H1 (cell line): ENCODE measurements at regions not wholly inside any gene's neighbourhood (a gene's known extent, or its start where the extent isn't known, plus 50 kb on each side); places are given as distances from the start of the nearest gene placed in this dataset.

ENCODE experiments used
- ATF2 ChIP-seq: IDR thresholded peaks from 2 replicates; pipeline ENCODE4 v1.6.1; 2012; ENCODE audit warnings: low read length, inconsistent platforms
- CBX5 ChIP-seq: fragments of 300-800, 300-1000 bp; sonication (generic); IDR thresholded peaks from 2 replicates; pipeline ENCODE4 v1.7.1; 2016; ENCODE audit warnings: antibody characterized with exemption, low read length, low read depth
- CBX8 ChIP-seq: fragments of 300-800, 300-1000 bp; sonication (generic); IDR thresholded peaks from 2 replicates; pipeline ENCODE4 v1.7.1; 2016; ENCODE audit warnings: low read depth, low read length, borderline replicate concordance
- E2F6 ChIP-seq: IDR thresholded peaks from 2 replicates; pipeline ENCODE4 v1.6.1; 2012; ENCODE audit warnings: inconsistent platforms
- POLR2A ChIP-seq, 2 experiments: IDR thresholded peaks; 1 replicate in 1 of 2; 2 replicates in 1 of 2; pipeline ENCODE4 v1.6.1; 2011; ENCODE audit warnings: low read depth in 2 of 2, low read length in 2 of 2, mild to moderate bottlenecking in 2 of 2; ENCODE audit errors: control extremely low read depth in 1 of 2
- RBBP5 ChIP-seq: IDR thresholded peaks from 2 replicates; pipeline ENCODE4 v1.7.1; 2012; ENCODE audit warnings: low read depth, mild to moderate bottlenecking, inconsistent platforms, low read length, moderate library complexity, borderline replicate concordance
- SP1 ChIP-seq: IDR thresholded peaks from 2 replicates; pipeline ENCODE4 v1.6.1; 2011; ENCODE audit warnings: low read depth, low read length
- TBP ChIP-seq: IDR thresholded peaks from 2 replicates; pipeline ENCODE4 v1.6.1; 2011; ENCODE audit warnings: low read depth, low read length, improper control_type of control experiment
- ZNF274 ChIP-seq: IDR thresholded peaks from 2 replicates; pipeline ENCODE4 v1.7.0; 2012; ENCODE audit warnings: low read length, borderline replicate concordance; ENCODE audit errors: extremely low read depth
- TF ChIP-seq, protein P1 (sequence below): fragments of 300-600 bp; sonication (generic); IDR thresholded peaks from 2 replicates; pipeline ENCODE4 v1.7.1; 2012; ENCODE audit warnings: low read length, moderate library complexity, mild to moderate bottlenecking, inconsistent platforms; ENCODE audit not compliant: insufficient replicate concordance

GRCh38 chr2:190127651-190128050 lies 65.1 kb upstream of the MSTN start (continued):
- TF ChIP-seq, protein P1, sequence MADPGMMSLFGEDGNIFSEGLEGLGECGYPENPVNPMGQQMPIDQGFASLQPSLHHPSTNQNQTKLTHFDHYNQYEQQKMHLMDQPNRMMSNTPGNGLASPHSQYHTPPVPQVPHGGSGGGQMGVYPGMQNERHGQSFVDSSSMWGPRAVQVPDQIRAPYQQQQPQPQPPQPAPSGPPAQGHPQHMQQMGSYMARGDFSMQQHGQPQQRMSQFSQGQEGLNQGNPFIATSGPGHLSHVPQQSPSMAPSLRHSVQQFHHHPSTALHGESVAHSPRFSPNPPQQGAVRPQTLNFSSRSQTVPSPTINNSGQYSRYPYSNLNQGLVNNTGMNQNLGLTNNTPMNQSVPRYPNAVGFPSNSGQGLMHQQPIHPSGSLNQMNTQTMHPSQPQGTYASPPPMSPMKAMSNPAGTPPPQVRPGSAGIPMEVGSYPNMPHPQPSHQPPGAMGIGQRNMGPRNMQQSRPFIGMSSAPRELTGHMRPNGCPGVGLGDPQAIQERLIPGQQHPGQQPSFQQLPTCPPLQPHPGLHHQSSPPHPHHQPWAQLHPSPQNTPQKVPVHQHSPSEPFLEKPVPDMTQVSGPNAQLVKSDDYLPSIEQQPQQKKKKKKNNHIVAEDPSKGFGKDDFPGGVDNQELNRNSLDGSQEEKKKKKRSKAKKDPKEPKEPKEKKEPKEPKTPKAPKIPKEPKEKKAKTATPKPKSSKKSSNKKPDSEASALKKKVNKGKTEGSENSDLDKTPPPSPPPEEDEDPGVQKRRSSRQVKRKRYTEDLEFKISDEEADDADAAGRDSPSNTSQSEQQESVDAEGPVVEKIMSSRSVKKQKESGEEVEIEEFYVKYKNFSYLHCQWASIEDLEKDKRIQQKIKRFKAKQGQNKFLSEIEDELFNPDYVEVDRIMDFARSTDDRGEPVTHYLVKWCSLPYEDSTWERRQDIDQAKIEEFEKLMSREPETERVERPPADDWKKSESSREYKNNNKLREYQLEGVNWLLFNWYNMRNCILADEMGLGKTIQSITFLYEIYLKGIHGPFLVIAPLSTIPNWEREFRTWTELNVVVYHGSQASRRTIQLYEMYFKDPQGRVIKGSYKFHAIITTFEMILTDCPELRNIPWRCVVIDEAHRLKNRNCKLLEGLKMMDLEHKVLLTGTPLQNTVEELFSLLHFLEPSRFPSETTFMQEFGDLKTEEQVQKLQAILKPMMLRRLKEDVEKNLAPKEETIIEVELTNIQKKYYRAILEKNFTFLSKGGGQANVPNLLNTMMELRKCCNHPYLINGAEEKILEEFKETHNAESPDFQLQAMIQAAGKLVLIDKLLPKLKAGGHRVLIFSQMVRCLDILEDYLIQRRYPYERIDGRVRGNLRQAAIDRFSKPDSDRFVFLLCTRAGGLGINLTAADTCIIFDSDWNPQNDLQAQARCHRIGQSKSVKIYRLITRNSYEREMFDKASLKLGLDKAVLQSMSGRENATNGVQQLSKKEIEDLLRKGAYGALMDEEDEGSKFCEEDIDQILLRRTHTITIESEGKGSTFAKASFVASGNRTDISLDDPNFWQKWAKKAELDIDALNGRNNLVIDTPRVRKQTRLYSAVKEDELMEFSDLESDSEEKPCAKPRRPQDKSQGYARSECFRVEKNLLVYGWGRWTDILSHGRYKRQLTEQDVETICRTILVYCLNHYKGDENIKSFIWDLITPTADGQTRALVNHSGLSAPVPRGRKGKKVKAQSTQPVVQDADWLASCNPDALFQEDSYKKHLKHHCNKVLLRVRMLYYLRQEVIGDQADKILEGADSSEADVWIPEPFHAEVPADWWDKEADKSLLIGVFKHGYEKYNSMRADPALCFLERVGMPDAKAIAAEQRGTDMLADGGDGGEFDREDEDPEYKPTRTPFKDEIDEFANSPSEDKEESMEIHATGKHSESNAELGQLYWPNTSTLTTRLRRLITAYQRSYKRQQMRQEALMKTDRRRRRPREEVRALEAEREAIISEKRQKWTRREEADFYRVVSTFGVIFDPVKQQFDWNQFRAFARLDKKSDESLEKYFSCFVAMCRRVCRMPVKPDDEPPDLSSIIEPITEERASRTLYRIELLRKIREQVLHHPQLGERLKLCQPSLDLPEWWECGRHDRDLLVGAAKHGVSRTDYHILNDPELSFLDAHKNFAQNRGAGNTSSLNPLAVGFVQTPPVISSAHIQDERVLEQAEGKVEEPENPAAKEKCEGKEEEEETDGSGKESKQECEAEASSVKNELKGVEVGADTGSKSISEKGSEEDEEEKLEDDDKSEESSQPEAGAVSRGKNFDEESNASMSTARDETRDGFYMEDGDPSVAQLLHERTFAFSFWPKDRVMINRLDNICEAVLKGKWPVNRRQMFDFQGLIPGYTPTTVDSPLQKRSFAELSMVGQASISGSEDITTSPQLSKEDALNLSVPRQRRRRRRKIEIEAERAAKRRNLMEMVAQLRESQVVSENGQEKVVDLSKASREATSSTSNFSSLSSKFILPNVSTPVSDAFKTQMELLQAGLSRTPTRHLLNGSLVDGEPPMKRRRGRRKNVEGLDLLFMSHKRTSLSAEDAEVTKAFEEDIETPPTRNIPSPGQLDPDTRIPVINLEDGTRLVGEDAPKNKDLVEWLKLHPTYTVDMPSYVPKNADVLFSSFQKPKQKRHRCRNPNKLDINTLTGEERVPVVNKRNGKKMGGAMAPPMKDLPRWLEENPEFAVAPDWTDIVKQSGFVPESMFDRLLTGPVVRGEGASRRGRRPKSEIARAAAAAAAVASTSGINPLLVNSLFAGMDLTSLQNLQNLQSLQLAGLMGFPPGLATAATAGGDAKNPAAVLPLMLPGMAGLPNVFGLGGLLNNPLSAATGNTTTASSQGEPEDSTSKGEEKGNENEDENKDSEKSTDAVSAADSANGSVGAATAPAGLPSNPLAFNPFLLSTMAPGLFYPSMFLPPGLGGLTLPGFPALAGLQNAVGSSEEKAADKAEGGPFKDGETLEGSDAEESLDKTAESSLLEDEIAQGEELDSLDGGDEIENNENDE: no peak
- TF ChIP-seq CBX5 (no peak), TBP (no peak), ATF2 (no peak), CBX8 (no peak), E2F6 (no peak), SP1 (no peak), RBBP5 (no peak), POLR2A (IDR thresholded peaks at IDR 0.05; ENCODE audit: control extremely low read depth in 1 of 2, low read depth in 2 of 2, low read length in 2 of 2) (no peak), ZNF274 (no peak)
